ENCODE measurements at regions not wholly inside any gene's neighbourhood (a gene's known extent, or its start where the extent isn't known, plus 50 kb on each side); places are given as distances from the start of the nearest gene placed in this dataset.
"Not testable (repeated sequence)": the region's sequence is repeated elsewhere in the genome, so short reads cannot be mapped to it uniquely, and the experiment has no call there.

- no peak for TF ChIP-seq CTCF (IDR thresholded peaks at IDR 0.05)
- no peak for TF ChIP-seq POLR2A (IDR thresholded peaks at IDR 0.05)
- H3K27me3 ChIP-seq = no peaks in the 10 kb centered on the region
- peak overlapping the region in 2 of 4 donors; percentile 37 to 48 for H3K27ac ChIP-seq
- peaks cover 0 to 9% (median 4%) of the 10 kb centered on the region in 4 donors for H3K4me1 ChIP-seq
- H3K36me3 ChIP-seq = no peaks in the 10 kb centered on the region
- DNase-seq = no peak
- no peaks in the 10 kb centered on the region for H3K9me3 ChIP-seq
- H3K4me3 ChIP-seq = no peak overlapping the region
These were observed 279.0 kb downstream of the SPRY1 start for GRCh38 chr4:123675567-123675966.

- Histone ChIP-seq H3K9me3 (no peaks in the 10 kb centered on the region), H3K4me3 (no peak overlapping the region), H3K36me3 (no peaks in the 10 kb centered on the region), H3K27me3 (no peaks in the 10 kb centered on the region), H3K27ac (peak overlapping the region in 1 of 4 donors; percentile 48), H3K4me1 (peaks cover 0 to 9% (median 4%) of the 10 kb centered on the region in 4 donors)
- no peak for DNase-seq
- no peak for TF ChIP-seq POLR2A (IDR thresholded peaks at IDR 0.05)
- TF ChIP-seq CTCF (IDR thresholded peaks at IDR 0.05) = no peak
These were observed 279.7 kb downstream of the SPRY1 start for GRCh38 chr4:123676071-123676889.

DNA sequence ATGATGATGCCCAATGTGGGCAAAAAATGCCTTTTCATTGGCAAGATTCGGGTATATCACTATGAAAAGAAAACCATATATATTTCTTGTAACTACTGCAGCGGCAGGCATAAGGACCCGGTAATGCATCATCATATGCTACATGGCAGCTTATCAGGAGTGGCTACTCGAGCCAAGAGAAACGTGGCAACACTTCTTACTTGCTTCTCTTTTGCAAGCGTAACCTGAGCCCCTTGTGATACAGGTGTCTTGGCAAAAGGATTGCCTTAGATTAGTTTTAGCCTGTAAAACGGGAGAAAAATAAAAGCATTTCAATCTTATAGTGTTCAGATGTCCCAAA is 280.3 kb downstream of the SPRY1 start:
- H3K27ac ChIP-seq = no peak overlapping the region
- no peaks in the 10 kb centered on the region for H3K27me3 ChIP-seq
- no peak overlapping the region for H3K4me3 ChIP-seq
- no peak for TF ChIP-seq POLR2A (IDR thresholded peaks at IDR 0.05)
- no peak for TF ChIP-seq CTCF (IDR thresholded peaks at IDR 0.05)
- no peak for DNase-seq
- no peaks in the 10 kb centered on the region for H3K36me3 ChIP-seq
- H3K9me3 ChIP-seq = no peaks in the 10 kb centered on the region
- peaks cover 0 to 9% (median 3%) of the 10 kb centered on the region in 4 donors for H3K4me1 ChIP-seq

- H3K4me1 ChIP-seq = no peaks in the 10 kb centered on the region
- no peak for DNase-seq
- no peak overlapping the region for H3K4me3 ChIP-seq
- no peaks in the 10 kb centered on the region for H3K9me3 ChIP-seq
- no peak overlapping the region for H3K27ac ChIP-seq
- no peak for TF ChIP-seq CTCF (IDR thresholded peaks at IDR 0.05)
- TF ChIP-seq POLR2A (IDR thresholded peaks at IDR 0.05) = no peak
- no peaks in the 10 kb centered on the region for H3K27me3 ChIP-seq
- no peaks in the 10 kb centered on the region for H3K36me3 ChIP-seq
These were observed 286.3 kb downstream of the SPRY1 start for GRCh38 chr4:123682931-123683330.

DNA sequence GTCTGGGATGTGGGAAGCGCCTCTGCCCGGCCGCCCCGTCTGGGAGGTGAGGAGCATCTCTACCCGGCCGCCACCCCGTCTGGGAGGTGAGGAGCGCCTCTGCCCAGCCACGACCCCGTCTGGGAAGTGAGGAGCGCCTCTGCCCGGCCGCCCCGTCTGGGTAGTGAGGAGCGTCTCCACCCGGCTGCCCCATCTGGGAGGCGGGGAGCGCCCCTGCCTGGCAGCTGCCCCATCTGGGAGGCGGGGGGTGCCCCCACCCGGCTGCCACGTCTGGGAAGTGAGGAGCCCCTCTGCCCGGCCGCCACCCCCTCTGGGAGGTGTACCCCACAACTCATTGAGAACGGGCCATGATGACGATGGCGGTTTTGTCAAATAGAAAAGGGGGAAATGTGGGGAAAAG is 288.3 kb downstream of the SPRY1 start:
- DNase-seq = not testable (repeated sequence)

DNA sequence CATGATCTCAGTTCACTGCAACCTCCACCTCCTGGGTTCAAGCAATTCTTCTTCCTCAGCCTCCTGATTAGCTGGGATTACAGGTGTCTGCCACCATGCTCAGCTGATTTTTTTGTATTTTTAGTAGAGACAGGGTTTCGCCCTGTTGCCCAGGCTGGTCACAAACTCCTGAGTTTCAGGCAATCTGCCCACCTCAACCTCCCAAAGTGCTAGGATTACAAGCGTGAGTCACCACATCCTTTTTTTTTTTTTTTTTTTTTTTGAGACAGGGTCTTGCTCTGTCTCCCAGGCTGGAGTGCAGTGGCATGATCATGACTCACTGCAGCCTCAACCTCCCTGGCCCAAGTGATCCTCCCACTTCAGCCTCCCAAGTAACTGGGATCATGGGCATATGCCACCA is 298.9 kb downstream of the SPRY1 start:
- not testable (repeated sequence) for H3K4me1 ChIP-seq, H3K36me3 ChIP-seq, H3K27me3 ChIP-seq, DNase-seq, H3K27ac ChIP-seq, H3K9me3 ChIP-seq, H3K4me3 ChIP-seq

More for the DNA sequence above, 288.3 kb downstream of the SPRY1 start:
- H3K36me3 ChIP-seq, H3K4me1 ChIP-seq, H3K4me3 ChIP-seq, H3K27me3 ChIP-seq, H3K27ac ChIP-seq, H3K9me3 ChIP-seq: not testable (repeated sequence)

DNA sequence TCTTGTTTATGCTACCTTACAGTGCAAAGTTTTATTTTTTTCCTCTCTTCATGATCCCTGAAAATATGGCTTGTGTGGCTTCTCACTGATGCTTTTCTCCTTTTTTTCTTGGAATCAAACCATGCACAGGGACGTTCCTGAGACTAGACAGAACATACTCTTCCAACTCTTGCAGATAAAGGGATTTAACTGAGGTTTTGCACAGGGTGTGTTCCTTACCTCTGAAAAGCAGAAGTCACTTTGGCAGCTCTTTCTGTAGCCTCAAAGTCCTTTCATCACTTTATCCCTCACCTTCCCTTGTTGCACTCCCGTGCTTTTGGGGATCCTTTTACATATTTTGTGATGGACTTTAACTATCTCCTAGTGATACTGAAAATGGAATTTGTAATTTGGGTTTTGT is 300.1 kb downstream of the SPRY1 start:
- Histone ChIP-seq H3K27ac (no peak overlapping the region), H3K36me3 (no peaks in the 10 kb centered on the region), H3K9me3 (no peaks in the 10 kb centered on the region), H3K27me3 (no peaks in the 10 kb centered on the region), H3K4me3 (no peak overlapping the region), H3K4me1 (no peaks in the 10 kb centered on the region)
- DNase-seq = no peak
- TF ChIP-seq POLR2A (IDR thresholded peaks at IDR 0.05) = no peak
- no peak for TF ChIP-seq CTCF (IDR thresholded peaks at IDR 0.05)
